MM.1S (cell line): ENCODE measurements at regions not wholly inside any gene's neighbourhood (a gene's known extent, or its start where the extent isn't known, plus 50 kb on each side); places are given as distances from the start of the nearest gene placed in this dataset.

Experiments
- DNase-seq: peaks from one replicate; pipeline ENCODE4 v3.0.0-alpha.2; 2015
- H2AFZ ChIP-seq: fragments of 300-600 bp; sonication (generic); 2 replicates; pipeline ENCODE4 v1.6.0; 2016; ENCODE audit warnings: antibody characterized with exemption, low read length
- H3F3A ChIP-seq: fragments of 300-600 bp; sonication (generic); 2 replicates; pipeline ENCODE4 v1.6.1; 2016; ENCODE audit warnings: mild to moderate bottlenecking, antibody characterized with exemption, low read length, moderate library complexity, mixed read lengths; ENCODE audit not compliant: insufficient read depth
- H3K27ac ChIP-seq: fragments of 300-600 bp; sonication (generic); 2 replicates; pipeline ENCODE4 v1.5.1; 2016; ENCODE audit warnings: mild to moderate bottlenecking, low read length
- H3K27me3 ChIP-seq: fragments of 300-600 bp; sonication (generic); replicated peaks from 2 replicates; pipeline ENCODE4 v1.6.0; 2016; ENCODE audit warnings: low read length; ENCODE audit not compliant: insufficient read depth
- H3K36me3 ChIP-seq: fragments of 300-600 bp; sonication (generic); replicated peaks from 2 replicates; pipeline ENCODE4 v1.6.1; 2016; ENCODE audit warnings: mild to moderate bottlenecking, low read length, mixed read lengths; ENCODE audit not compliant: insufficient read depth
- H3K4me1 ChIP-seq: fragments of 300-600 bp; sonication (generic); 2 replicates; pipeline ENCODE4 v1.6.1; 2016; ENCODE audit warnings: low read length, mixed read lengths
- H3K4me2 ChIP-seq: fragments of 300-600 bp; sonication (generic); 2 replicates; pipeline ENCODE4 v1.6.0; 2016; ENCODE audit warnings: low read depth, low read length
- H3K4me3 ChIP-seq: fragments of 300-600 bp; sonication (generic); 2 replicates; pipeline ENCODE4 v1.5.1; 2016; ENCODE audit warnings: low read length, mixed read lengths
- H3K79me2 ChIP-seq: fragments of 300-600 bp; sonication (generic); 2 replicates; pipeline ENCODE4 v1.6.1; 2016; ENCODE audit warnings: mixed run types, low read length, mixed read lengths
- H3K9ac ChIP-seq: fragments of 300-600 bp; sonication (generic); 2 replicates; pipeline ENCODE4 v1.6.1; 2016; ENCODE audit warnings: low read length, mixed read lengths
- H3K9me2 ChIP-seq: fragments of 300-600 bp; sonication (generic); replicated peaks from 2 replicates; pipeline ENCODE4 v1.6.1; 2016; ENCODE audit warnings: mild to moderate bottlenecking, low read length, mixed read lengths; ENCODE audit not compliant: insufficient read depth
- H3K9me3 ChIP-seq: fragments of 300-600 bp; sonication (generic); replicated peaks from 2 replicates; pipeline ENCODE4 v1.6.1; 2016; ENCODE audit warnings: mild to moderate bottlenecking, low read length, mixed read lengths; ENCODE audit not compliant: insufficient read depth
- H4K20me1 ChIP-seq: fragments of 300-600 bp; sonication (generic); 2 replicates; pipeline ENCODE4 v1.6.1; 2016; ENCODE audit warnings: mild to moderate bottlenecking, low read length, moderate library complexity, mixed read lengths; ENCODE audit not compliant: insufficient read depth
- CTCF ChIP-seq: fragments of 300-600 bp; sonication (generic); IDR thresholded peaks from 2 replicates; pipeline ENCODE4 v1.5.1; 2016; ENCODE audit warnings: antibody characterized with exemption, low read length, mixed read lengths
- EZH2 ChIP-seq: fragments of 300-600 bp; sonication (generic); optimal IDR thresholded peaks from 2 replicates; pipeline ENCODE3; 2017; ENCODE audit warnings: low read depth, mild to moderate bottlenecking, antibody characterized with exemption, low read length, mixed read lengths
- EZH2phosphoT487 ChIP-seq: fragments of 300-600 bp; sonication (generic); IDR thresholded peaks from 2 replicates; pipeline ENCODE4 v1.6.1; 2018; ENCODE audit warnings: antibody characterized with exemption, low read length

- no peaks in the 10 kb centered on the region for H3K4me1 ChIP-seq
- H4K20me1 ChIP-seq, result no peaks in the 10 kb centered on the region
- H2AFZ ChIP-seq, result no peak overlapping the region
- no peaks in the 10 kb centered on the region for H3K36me3 ChIP-seq
- no peak overlapping the region for H3K4me3 ChIP-seq
- no peaks in the 10 kb centered on the region for H3K9me3 ChIP-seq
- H3K27ac ChIP-seq, result no peak overlapping the region
- H3K4me2 ChIP-seq, result no peak overlapping the region
- H3K9me2 ChIP-seq, result no peaks in the 10 kb centered on the region
- H3K27me3 ChIP-seq, result no peaks in the 10 kb centered on the region
- DNase-seq, result no peak
- H3K9ac ChIP-seq, result no peak overlapping the region
- no peaks in the 10 kb centered on the region for H3K79me2 ChIP-seq
- H3F3A ChIP-seq, result no peaks in the 10 kb centered on the region
- TF ChIP-seq EZH2 (no peak), CTCF (no peak), EZH2phosphoT487 (no peak)
Observed at GRCh38 chr2:35294636-35295263, 1060.8 kb upstream of the CRIM1 start.

GRCh38 chr2:35293261-35293660 is 1062.3 kb upstream of the CRIM1 start:
- H3K79me2 ChIP-seq, result no peaks in the 10 kb centered on the region
- H3K9ac ChIP-seq, result no peak overlapping the region
- no peak overlapping the region for H2AFZ ChIP-seq

GRCh38 chr2:35292199-35292598 is 1063.4 kb upstream of the CRIM1 start:
- no peaks in the 10 kb centered on the region for H3K27me3 ChIP-seq
- H3K9me2 ChIP-seq, result no peaks in the 10 kb centered on the region
- no peak overlapping the region for H3K27ac ChIP-seq
- H3K36me3 ChIP-seq, result no peaks in the 10 kb centered on the region
- DNase-seq, result no peak
- no peaks in the 10 kb centered on the region for H3K79me2 ChIP-seq
- no peak overlapping the region for H3K9ac ChIP-seq
- H3F3A ChIP-seq, result no peaks in the 10 kb centered on the region
- H2AFZ ChIP-seq, result no peak overlapping the region
- H4K20me1 ChIP-seq, result no peaks in the 10 kb centered on the region
- H3K4me1 ChIP-seq, result no peaks in the 10 kb centered on the region
- no peak overlapping the region for H3K4me2 ChIP-seq
- no peak overlapping the region for H3K4me3 ChIP-seq
- TF ChIP-seq EZH2, result no peak
- TF ChIP-seq EZH2phosphoT487, result no peak
- TF ChIP-seq CTCF, result no peak
- H3K9me3 ChIP-seq, result no peaks in the 10 kb centered on the region

More at GRCh38 chr2:35293261-35293660, 1062.3 kb upstream of the CRIM1 start:
- no peaks in the 10 kb centered on the region for H3K36me3 ChIP-seq
- no peak for TF ChIP-seq EZH2
- TF ChIP-seq CTCF, result no peak
- no peak for TF ChIP-seq EZH2phosphoT487
- H4K20me1 ChIP-seq, result no peaks in the 10 kb centered on the region
- H3K27me3 ChIP-seq, result no peaks in the 10 kb centered on the region
- H3K4me1 ChIP-seq, result no peaks in the 10 kb centered on the region
- DNase-seq, result no peak
- no peak overlapping the region for H3K4me2 ChIP-seq
- no peaks in the 10 kb centered on the region for H3K9me2 ChIP-seq
- no peak overlapping the region for H3K27ac ChIP-seq
- no peaks in the 10 kb centered on the region for H3F3A ChIP-seq
- H3K9me3 ChIP-seq, result no peaks in the 10 kb centered on the region
- H3K4me3 ChIP-seq, result no peak overlapping the region
